NOMO-1 treated with DMSO at 0.1 percent for 48 hours (cell line): ENCODE measurements at regions not wholly inside any gene's neighbourhood (a gene's known extent, or its start where the extent isn't known, plus 50 kb on each side); places are given as distances from the start of the nearest gene placed in this dataset.
A peak's percentile ranks its signal among the peaks of the same experiment; 100 is the strongest.

Experiments used
- DNase-seq: peaks from one replicate; lab custom pipeline; 2025; ENCODE audit not compliant: unreplicated experiment; lab: John Stamatoyannopoulos, UW

DNA sequence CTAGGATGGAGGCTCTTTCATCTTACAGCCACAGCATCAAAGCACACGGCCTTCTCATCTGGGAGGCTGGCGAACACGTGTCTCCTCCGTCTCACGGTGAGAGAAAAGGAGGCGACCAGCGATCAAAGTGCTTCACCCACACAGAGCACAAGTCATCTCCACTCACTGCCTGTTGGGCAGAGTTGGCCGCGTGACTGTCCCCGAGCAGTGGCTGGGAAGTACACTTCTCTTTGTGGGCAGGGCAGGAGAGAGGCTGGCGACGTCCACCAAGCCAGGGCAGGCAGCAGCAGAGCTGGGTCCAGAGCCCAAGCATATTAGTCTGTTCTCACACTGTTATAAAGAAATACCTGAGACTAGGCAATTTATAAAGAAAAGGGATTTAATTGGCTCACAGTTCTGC lies 64.1 kb upstream of the FOXC1 start:
- DNase-seq = no peak

DNA sequence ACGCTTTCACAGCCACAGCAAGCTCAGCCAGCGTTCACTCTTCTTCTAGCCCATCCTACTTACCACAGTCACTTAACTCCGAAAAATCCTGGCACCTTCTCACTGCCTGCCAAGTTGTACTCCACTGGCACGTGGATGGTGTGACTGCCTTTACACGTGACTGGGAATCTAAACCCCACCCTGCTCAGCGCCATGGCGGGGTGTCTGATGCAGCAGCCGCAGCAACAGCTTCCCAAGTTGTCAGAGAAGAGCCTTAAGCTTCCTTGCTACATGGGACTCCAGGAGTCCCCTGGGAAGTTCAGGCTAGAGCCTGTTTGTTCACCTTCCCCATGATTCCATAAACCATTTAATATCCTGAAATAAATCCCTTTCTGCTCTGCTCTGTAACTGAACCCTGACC lies 61.9 kb upstream of the FOXC1 start:
- no peak for DNase-seq

DNA sequence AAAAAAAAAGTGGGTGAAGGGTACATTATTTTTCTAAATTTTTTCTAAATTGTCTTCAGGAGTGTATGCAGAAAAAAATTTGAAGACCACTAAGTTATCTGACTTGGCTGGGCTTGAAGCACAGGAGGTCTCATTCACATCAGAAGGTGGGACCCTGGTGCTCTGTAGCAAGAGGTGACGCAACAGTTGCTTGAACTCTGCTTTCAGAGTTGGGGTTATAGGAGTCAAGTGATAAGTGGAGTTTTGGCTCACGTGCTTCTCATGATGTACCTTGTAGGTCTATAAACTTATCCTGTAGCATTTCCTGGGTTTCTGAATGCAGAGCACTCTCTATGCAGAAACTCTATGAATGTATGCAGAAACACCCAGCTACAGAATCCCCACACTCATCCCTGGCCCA lies 58.5 kb upstream of the FOXC1 start:
- DNase-seq = no peak

DNA sequence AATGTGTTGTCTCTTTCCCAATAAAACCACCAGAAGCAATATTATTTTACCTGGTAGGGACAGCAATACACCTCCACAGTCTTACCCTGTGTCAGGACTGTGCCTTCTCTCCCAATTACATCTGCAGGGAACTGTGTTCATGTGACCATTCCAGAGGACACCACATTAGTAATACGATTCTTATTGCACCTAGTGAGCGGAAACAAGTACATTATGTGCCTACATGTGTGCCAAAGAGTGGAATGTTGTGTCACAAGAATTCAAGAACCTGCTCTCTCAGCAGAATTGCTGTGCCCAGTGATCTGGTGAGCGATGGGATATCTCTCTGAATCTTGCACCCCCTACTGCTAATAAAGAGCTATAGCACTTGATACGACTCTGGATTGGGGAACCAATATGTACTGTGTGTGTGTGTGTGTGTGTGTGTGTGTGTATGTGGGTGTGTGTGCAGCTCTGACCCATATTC lies 57.4 kb upstream of the FOXC1 start:
- peak; percentile 10 for DNase-seq

DNA sequence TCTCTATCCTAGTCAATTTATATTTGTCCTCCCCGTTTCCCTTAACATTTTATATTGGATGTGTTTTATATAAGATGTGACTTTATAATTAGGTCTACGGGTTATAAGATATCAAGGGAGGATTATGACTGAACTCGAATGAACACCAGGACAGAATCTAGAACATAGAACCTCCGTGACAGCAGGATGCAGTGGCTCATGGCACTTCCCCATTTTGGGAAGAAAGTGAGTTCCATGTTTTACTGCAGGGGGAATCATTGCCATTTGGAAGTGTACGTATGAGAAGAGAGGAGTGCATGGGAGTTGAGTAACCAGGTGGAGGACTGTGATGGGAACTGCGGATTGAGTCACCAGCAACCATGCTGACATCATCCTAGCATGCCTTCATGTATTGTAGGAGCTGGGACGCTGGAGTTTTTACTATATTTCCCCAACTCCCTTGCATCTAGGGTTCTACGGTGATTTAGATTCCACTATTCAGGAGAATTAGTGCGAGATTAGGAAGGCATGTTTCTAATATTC lies 56.1 kb upstream of the FOXC1 start:
- DNase-seq = no peak

GRCh38 chr6:1554141-1554475 lies 55.6 kb upstream of the FOXC1 start:
- DNase-seq = no peak

DNA sequence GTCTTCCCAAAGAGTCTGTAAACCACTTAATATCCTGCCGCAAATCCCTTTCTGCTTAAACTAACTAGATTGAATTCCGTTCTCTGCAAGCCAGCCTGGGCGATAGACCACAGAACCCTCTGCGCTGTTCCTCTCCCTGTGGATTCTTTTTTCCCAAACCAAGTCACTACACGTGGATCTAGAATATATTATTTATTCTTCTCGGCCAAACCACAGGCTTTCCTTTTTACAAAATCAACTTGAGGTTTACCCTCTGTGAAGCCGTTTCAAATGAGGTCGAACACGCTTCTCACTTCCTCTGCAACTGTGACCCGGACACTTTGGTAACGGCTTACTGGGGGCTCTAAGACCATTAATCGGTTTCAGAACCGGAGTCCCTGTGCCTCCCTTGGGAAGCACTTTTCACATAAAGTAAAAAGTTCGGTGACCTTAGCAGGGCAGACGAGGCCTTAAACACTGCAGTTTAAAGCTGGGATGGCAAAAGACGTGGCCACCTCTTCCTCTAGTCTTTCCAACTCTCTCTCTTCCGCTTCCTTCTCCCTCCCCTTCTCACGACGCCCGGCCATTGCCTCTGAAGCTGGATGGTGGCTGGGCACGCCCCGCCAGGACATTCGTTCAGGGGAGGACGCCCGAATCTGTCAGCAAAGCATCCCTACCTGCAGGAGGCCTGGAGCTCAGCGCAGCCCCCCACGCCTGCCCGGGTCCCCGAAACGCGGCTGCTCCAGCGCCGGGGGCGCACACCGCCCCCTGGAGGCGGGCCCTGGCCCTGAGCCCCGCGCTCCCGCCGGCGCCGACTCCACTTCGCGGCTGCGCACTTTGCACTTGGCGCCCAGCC lies 55.0 kb upstream of the FOXC1 start:
- peak; percentile 62 for DNase-seq

- no peak for DNase-seq
These were observed 51.3 kb upstream of the FOXC1 start for GRCh38 chr6:1558388-1558787.
